SHP77 (cell line): ENCODE measurements at regions not wholly inside any gene's neighbourhood (a gene's known extent, or its start where the extent isn't known, plus 50 kb on each side); places are given as distances from the start of the nearest gene placed in this dataset.
A peak's percentile ranks its signal among the peaks of the same experiment; 100 is the strongest.

Source experiments
- DNase-seq, 2 experiments: peaks; one replicate each; lab custom pipeline; 2025; lab: John Stamatoyannopoulos, UW

GRCh38 chrX:7272346-7272745, 124.4 kb upstream of the PUDP start:
- no peak for DNase-seq

GRCh38 chrX:7270933-7271332, 123.0 kb upstream of the PUDP start:
- no peak for DNase-seq

GRCh38 chrX:7269991-7270390, 122.0 kb upstream of the PUDP start:
- no peak for DNase-seq

GRCh38 chrX:7269589-7269988, 121.6 kb upstream of the PUDP start:
- DNase-seq = no peak

GRCh38 chrX:7266288-7266687, 118.3 kb upstream of the PUDP start:
- DNase-seq = no peak

GRCh38 chrX:7264399-7264798, 116.4 kb upstream of the PUDP start:
- no peak for DNase-seq

GRCh38 chrX:7263961-7264360, 116.0 kb upstream of the PUDP start:
- DNase-seq = no peak

- DNase-seq = no peak
Observed at GRCh38 chrX:7263330-7263729, 115.4 kb upstream of the PUDP start.

GRCh38 chrX:7262551-7262950, 114.6 kb upstream of the PUDP start:
- no peak for DNase-seq

GRCh38 chrX:7261672-7262332, 113.8 kb upstream of the PUDP start:
- no peak for DNase-seq

GRCh38 chrX:7254144-7254543, 106.2 kb upstream of the PUDP start:
- DNase-seq = no peak

GRCh38 chrX:7253565-7253964, 105.6 kb upstream of the PUDP start:
- no peak for DNase-seq

GRCh38 chrX:7252013-7252610, 104.2 kb upstream of the PUDP start:
- no peak for DNase-seq

- DNase-seq = no peak
Observed at GRCh38 chrX:7247346-7247745, 99.4 kb upstream of the PUDP start.

- no peak for DNase-seq
Observed at GRCh38 chrX:7244405-7244804, 96.5 kb upstream of the PUDP start.

GRCh38 chrX:7242613-7243012, 94.7 kb upstream of the PUDP start:
- no peak for DNase-seq

- DNase-seq = no peak
Observed at GRCh38 chrX:7240929-7241328, 93.0 kb upstream of the PUDP start.

- no peak for DNase-seq
Observed at GRCh38 chrX:7235071-7235470, 87.1 kb upstream of the PUDP start.

- DNase-seq = no peak
Observed at GRCh38 chrX:7233580-7234406, 85.8 kb upstream of the PUDP start.

- DNase-seq = no peak
Observed at GRCh38 chrX:7228226-7228625, 80.3 kb upstream of the PUDP start.

- DNase-seq = peak; percentile 53 to 66
Observed at GRCh38 chrX:7225338-7225737, 77.4 kb upstream of the PUDP start.

GRCh38 chrX:7223271-7223670, 75.3 kb upstream of the PUDP start:
- DNase-seq = no peak

GRCh38 chrX:7220121-7220520, 72.2 kb upstream of the PUDP start:
- DNase-seq = no peak
